Type B pancreatic cell (in vitro differentiated cells): ENCODE measurements at regions not wholly inside any gene's neighbourhood (a gene's known extent, or its start where the extent isn't known, plus 50 kb on each side); places are given as distances from the start of the nearest gene placed in this dataset.

Experiments used
- DNase-seq: peaks from one replicate; pipeline ENCODE4 v3.0.0; 2021; ENCODE audit warnings: mixed read lengths; ENCODE audit not compliant: unreplicated experiment; ENCODE audit errors: extremely low spot score
- H3K27ac Mint-ChIP-seq: 2 replicates; pipeline ENCODE4 v1.8.0; 2021; ENCODE audit warnings: mild to moderate bottlenecking, mixed read lengths
- H3K27me3 Mint-ChIP-seq: 2 replicates; pipeline ENCODE4 v1.8.0; 2021; ENCODE audit warnings: mixed read lengths
- H3K36me3 Mint-ChIP-seq: 2 replicates; pipeline ENCODE4 v1.8.0; 2021; ENCODE audit warnings: mixed read lengths
- H3K4me1 Mint-ChIP-seq: one replicate; pipeline ENCODE4 v1.8.0; 2021; ENCODE audit warnings: mixed read lengths; ENCODE audit not compliant: unreplicated experiment
- H3K4me3 Mint-ChIP-seq: 2 replicates; pipeline ENCODE4 v1.8.0; 2021; ENCODE audit warnings: mild to moderate bottlenecking, mixed read lengths
- H3K9me3 Mint-ChIP-seq: 2 replicates; pipeline ENCODE4 v1.8.0; 2021; ENCODE audit warnings: mixed read lengths
- TF ChIP-seq, protein P1 (sequence below): fragments of 200-600 bp; sonication (generic); conservative IDR thresholded peaks from 2 replicates; pipeline ENCODE4 v1.5.0; 2021; ENCODE audit warnings: antibody characterized with exemption, mild to moderate bottlenecking

DNA sequence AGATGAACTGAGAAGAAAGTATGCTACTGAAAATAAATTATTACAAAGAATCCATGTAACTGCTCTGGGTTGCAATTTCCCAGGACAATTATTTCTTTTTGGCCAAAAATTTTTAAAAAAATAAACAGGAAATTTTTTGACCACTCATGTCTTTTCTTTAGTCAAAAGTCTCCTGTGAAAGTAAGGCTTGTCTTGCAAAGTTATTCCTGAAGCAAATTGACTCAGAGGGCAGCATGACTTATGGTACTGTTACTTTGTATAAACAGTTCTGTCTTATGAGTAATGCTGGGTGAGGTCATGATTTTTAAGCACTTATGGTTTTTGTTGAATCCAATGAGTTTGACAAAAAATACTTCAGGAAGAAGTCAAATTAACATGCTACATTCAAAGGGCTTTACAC, 292.8 kb upstream of the ARSJ start:
- Mint-ChIP-seq H3K27ac (no peak overlapping the region), H3K9me3 (no peaks in the 10 kb centered on the region), H3K4me3 (no peak overlapping the region), H3K36me3 (no peaks in the 10 kb centered on the region), H3K27me3 (no peaks in the 10 kb centered on the region), H3K4me1 (peaks cover 6% of the 10 kb centered on the region)
- TF ChIP-seq, protein P1, sequence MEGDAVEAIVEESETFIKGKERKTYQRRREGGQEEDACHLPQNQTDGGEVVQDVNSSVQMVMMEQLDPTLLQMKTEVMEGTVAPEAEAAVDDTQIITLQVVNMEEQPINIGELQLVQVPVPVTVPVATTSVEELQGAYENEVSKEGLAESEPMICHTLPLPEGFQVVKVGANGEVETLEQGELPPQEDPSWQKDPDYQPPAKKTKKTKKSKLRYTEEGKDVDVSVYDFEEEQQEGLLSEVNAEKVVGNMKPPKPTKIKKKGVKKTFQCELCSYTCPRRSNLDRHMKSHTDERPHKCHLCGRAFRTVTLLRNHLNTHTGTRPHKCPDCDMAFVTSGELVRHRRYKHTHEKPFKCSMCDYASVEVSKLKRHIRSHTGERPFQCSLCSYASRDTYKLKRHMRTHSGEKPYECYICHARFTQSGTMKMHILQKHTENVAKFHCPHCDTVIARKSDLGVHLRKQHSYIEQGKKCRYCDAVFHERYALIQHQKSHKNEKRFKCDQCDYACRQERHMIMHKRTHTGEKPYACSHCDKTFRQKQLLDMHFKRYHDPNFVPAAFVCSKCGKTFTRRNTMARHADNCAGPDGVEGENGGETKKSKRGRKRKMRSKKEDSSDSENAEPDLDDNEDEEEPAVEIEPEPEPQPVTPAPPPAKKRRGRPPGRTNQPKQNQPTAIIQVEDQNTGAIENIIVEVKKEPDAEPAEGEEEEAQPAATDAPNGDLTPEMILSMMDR, result no peak
- no peak for DNase-seq

DNA sequence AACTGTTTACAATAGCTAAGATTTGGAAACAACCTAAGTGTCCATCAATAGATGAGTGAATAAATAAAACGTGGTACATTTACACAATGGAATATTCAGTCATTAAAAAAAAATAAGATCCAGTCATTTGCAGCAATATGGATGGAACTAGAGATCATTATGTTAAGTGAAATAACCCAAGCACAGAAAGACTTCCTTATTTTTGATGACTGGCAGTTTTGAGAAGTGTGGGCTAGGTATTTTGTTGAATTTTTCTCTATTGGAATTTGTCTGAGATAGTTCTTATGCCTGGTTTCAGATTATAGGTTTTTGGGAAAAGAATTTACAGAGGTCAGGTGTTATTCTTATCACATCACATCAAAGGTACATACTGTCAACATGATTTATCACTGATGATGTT, 293.8 kb upstream of the ARSJ start:
- Mint-ChIP-seq H3K36me3 (no peaks in the 10 kb centered on the region), H3K4me1 (peaks cover 6% of the 10 kb centered on the region), H3K27ac (no peak overlapping the region)

DNA sequence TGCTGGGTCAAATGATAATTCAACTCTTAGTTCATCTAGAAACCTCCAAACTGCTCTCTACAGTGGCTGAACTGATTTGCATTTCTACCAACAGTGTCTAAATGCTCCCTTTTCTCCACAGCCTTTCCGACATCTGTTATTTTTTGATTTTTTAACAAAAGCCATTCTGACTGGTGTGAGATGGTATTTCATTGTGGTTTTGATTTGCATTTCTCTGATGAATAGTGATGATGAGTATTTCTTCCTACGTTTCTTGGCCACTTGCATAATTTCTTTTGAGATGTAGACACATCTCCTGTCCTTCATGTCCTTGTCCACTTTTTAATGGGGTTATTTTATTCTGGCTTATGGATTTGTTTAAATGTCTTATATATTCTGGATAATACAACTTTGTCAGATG, 298.2 kb upstream of the ARSJ start:
- no peaks in the 10 kb centered on the region for H3K36me3 Mint-ChIP-seq
- no peak overlapping the region for H3K27ac Mint-ChIP-seq
- peaks cover 6% of the 10 kb centered on the region for H3K4me1 Mint-ChIP-seq
- no peak overlapping the region for H3K4me3 Mint-ChIP-seq
- no peak for DNase-seq
- H3K27me3 Mint-ChIP-seq, result no peaks in the 10 kb centered on the region
- TF ChIP-seq, protein P1, result no peak
- H3K9me3 Mint-ChIP-seq, result no peaks in the 10 kb centered on the region

More for the DNA sequence above, 293.8 kb upstream of the ARSJ start:
- Mint-ChIP-seq H3K27me3 (no peaks in the 10 kb centered on the region), H3K9me3 (no peaks in the 10 kb centered on the region), H3K4me3 (no peak overlapping the region)
- DNase-seq, result no peak
- TF ChIP-seq, protein P1, result no peak

DNA sequence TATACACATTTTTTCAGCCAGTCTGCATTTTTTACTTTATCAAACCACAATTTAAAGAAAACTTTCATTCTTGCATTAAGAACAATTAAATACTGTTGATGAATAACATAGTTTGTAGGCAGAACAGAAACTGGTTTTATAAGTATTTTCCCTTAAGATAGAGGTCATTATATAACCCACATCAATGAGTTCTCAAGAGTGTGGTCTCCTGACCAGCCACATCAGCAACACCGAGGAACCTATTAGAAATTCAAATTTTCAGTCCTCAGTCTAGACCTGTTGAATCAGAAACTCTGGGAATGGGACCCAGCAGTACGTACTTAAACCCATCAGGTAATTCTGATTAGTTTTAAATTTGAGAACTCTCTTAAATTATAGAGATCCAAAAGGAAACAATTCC, 299.6 kb upstream of the ARSJ start:
- no peaks in the 10 kb centered on the region for H3K36me3 Mint-ChIP-seq
- no peaks in the 10 kb centered on the region for H3K4me1 Mint-ChIP-seq
- no peaks in the 10 kb centered on the region for H3K9me3 Mint-ChIP-seq
- DNase-seq, result no peak
- no peak overlapping the region for H3K4me3 Mint-ChIP-seq
- TF ChIP-seq, protein P1, result no peak
- no peaks in the 10 kb centered on the region for H3K27me3 Mint-ChIP-seq
- no peak overlapping the region for H3K27ac Mint-ChIP-seq

DNA sequence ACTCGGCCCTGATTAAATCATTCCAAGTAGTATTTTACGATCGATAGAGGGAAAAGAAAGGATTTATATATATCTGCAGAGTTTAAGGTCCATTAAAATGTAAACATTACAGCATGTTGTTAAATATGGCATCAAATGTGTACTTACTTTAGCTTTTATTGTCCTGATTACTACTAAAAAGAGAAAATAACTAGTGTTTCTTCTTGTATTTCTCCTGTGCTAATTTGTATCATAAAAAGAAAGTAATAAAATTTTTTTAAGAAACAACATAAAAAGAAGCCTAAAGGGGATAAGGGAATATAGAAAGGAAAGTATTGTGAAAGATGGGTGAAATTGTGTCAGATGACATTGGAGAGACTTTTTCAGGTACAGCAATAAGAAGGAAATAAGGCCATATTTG, 300.3 kb upstream of the ARSJ start:
- DNase-seq, result no peak
- Mint-ChIP-seq H3K4me1 (no peaks in the 10 kb centered on the region), H3K4me3 (no peak overlapping the region), H3K27ac (no peak overlapping the region), H3K27me3 (no peaks in the 10 kb centered on the region), H3K36me3 (no peaks in the 10 kb centered on the region), H3K9me3 (no peaks in the 10 kb centered on the region)
- TF ChIP-seq, protein P1, result no peak

DNA sequence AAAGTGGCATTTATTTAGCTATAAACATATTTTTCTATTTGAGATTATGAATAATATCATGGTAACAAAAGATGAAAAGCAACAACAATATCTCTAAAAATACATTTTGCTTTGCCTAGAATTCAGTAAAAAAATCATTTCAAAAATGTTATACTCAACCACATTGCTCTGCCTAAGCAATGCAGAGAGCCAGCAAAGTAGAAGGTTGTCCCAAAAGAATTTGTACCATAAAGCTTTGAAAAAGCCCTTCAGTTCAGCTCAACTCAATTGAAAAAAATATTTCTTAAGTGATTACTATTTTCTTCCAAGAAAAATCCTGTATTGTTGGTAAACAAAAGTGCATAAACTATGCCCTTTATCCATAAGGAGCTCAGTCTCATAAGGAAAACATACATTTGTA, 301.2 kb upstream of the ARSJ start:
- DNase-seq, result no peak
- TF ChIP-seq, protein P1, result no peak
- no peaks in the 10 kb centered on the region for H3K27me3 Mint-ChIP-seq
- H3K36me3 Mint-ChIP-seq, result no peaks in the 10 kb centered on the region
- H3K4me1 Mint-ChIP-seq, result no peaks in the 10 kb centered on the region
- H3K27ac Mint-ChIP-seq, result no peak overlapping the region
- H3K9me3 Mint-ChIP-seq, result peaks cover 3% of the 10 kb centered on the region
- H3K4me3 Mint-ChIP-seq, result no peak overlapping the region
